ENCODE measurements at regions not wholly inside any gene's neighbourhood (a gene's known extent, or its start where the extent isn't known, plus 50 kb on each side); places are given as distances from the start of the nearest gene placed in this dataset.

DNA sequence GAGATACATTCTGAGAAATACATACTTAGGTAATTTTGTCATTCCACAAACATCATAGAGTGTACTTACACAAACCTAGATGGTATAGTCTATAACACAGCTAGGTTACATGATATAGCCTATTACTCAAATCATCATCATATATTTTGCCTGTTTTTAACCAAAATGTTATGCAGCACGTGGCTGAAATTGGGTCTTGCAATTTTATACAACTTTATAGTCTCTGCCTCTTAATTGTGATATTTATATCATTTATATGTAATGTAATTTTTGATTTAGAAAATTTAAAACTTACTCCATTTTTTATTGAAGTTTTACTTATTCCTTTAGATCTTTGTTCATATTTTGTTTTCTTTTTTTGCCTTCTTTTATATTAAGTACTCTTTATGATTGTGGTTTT, 350.7 kb upstream of the DCN start:
- intact Hi-C loops (cut with micrococcal nuclease; ENCODE audit: unreplicated experiment) (no loop called here), in situ Hi-C loops (cut with HindIII; ENCODE audit: low pct_unique_long_range_greater_than_20kb, low sequenced_read_pairs) (no loop called here)
- ChIA-PET POLR2A (no interaction called here), CTCF (no interaction called here)
- TF ChIP-seq, protein P1, sequence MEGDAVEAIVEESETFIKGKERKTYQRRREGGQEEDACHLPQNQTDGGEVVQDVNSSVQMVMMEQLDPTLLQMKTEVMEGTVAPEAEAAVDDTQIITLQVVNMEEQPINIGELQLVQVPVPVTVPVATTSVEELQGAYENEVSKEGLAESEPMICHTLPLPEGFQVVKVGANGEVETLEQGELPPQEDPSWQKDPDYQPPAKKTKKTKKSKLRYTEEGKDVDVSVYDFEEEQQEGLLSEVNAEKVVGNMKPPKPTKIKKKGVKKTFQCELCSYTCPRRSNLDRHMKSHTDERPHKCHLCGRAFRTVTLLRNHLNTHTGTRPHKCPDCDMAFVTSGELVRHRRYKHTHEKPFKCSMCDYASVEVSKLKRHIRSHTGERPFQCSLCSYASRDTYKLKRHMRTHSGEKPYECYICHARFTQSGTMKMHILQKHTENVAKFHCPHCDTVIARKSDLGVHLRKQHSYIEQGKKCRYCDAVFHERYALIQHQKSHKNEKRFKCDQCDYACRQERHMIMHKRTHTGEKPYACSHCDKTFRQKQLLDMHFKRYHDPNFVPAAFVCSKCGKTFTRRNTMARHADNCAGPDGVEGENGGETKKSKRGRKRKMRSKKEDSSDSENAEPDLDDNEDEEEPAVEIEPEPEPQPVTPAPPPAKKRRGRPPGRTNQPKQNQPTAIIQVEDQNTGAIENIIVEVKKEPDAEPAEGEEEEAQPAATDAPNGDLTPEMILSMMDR (IDR thresholded peaks at IDR 0.05) = no peak
- TF ChIP-seq TCF7L2 (IDR thresholded peaks at IDR 0.05; ENCODE audit: low read depth, low read length) (no peak), POLR2AphosphoS5 (IDR thresholded peaks at IDR 0.05; ENCODE audit: low read depth, low read length) (no peak), SIN3A (IDR thresholded peaks at IDR 0.05; ENCODE audit: borderline replicate concordance, insufficient read depth, low read depth, low read length) (no peak)
- TF ChIP-seq, protein P2, sequence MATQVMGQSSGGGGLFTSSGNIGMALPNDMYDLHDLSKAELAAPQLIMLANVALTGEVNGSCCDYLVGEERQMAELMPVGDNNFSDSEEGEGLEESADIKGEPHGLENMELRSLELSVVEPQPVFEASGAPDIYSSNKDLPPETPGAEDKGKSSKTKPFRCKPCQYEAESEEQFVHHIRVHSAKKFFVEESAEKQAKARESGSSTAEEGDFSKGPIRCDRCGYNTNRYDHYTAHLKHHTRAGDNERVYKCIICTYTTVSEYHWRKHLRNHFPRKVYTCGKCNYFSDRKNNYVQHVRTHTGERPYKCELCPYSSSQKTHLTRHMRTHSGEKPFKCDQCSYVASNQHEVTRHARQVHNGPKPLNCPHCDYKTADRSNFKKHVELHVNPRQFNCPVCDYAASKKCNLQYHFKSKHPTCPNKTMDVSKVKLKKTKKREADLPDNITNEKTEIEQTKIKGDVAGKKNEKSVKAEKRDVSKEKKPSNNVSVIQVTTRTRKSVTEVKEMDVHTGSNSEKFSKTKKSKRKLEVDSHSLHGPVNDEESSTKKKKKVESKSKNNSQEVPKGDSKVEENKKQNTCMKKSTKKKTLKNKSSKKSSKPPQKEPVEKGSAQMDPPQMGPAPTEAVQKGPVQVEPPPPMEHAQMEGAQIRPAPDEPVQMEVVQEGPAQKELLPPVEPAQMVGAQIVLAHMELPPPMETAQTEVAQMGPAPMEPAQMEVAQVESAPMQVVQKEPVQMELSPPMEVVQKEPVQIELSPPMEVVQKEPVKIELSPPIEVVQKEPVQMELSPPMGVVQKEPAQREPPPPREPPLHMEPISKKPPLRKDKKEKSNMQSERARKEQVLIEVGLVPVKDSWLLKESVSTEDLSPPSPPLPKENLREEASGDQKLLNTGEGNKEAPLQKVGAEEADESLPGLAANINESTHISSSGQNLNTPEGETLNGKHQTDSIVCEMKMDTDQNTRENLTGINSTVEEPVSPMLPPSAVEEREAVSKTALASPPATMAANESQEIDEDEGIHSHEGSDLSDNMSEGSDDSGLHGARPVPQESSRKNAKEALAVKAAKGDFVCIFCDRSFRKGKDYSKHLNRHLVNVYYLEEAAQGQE (IDR thresholded peaks at IDR 0.05; ENCODE audit: insufficient read depth in 1 of 2, low read depth in 2 of 2, low read length in 1 of 2) = no peak
- Histone ChIP-seq H3K4me3 (ENCODE audit: low read depth in 2 of 2, low read length in 2 of 2) (no peak overlapping the region), H3K27ac (ENCODE audit: low read length) (no peak overlapping the region), H3K4me1 (ENCODE audit: control insufficient read depth, insufficient read depth, low read length) (no peaks in the 10 kb centered on the region), H3K27me3 (ENCODE audit: control insufficient read depth, insufficient read depth, low read length) (no peaks in the 10 kb centered on the region), H3K36me3 (ENCODE audit: control insufficient read depth, insufficient read depth, low read length) (no peaks in the 10 kb centered on the region), H3K9me3 (ENCODE audit: control insufficient read depth, insufficient read depth, low read depth, low read length) (peaks cover 8% of the 10 kb centered on the region)
- BruUV-seq (replicated peaks) = no TSS peak
- ATAC-seq (no peak), DNase-seq (ENCODE audit: low read depth, low spot score) (no peak)

DNA sequence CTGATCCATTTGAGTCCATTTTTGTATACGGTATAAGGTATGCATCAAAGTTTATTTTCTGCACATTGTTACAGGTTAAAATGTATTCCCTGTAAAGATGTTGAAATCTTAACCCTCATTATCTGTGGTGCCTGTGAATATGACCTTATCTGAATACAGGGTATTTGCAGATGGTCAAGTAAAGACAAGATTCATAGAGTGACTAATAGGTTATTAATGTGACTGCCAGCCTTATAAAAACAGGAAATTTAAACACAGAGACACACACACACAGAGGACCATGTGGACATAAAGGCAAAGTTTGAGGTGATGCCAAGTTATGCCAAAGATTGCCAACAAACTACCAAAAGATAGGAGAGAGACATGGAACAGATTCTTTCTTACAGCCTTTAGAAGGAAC, 347.2 kb upstream of the DCN start:
- ChIA-PET CTCF (no interaction called here), POLR2A (no interaction called here)
- intact Hi-C loops (cut with micrococcal nuclease; ENCODE audit: unreplicated experiment) (no loop called here), in situ Hi-C loops (cut with HindIII; ENCODE audit: low pct_unique_long_range_greater_than_20kb, low sequenced_read_pairs) (no loop called here)
- DNase-seq (ENCODE audit: low read depth, low spot score) (no peak), ATAC-seq (no peak)
- Histone ChIP-seq H3K4me1 (ENCODE audit: control insufficient read depth, insufficient read depth, low read length) (no peaks in the 10 kb centered on the region), H3K9me3 (ENCODE audit: control insufficient read depth, insufficient read depth, low read depth, low read length) (peaks cover 8% of the 10 kb centered on the region), H3K27me3 (ENCODE audit: control insufficient read depth, insufficient read depth, low read length) (no peaks in the 10 kb centered on the region), H3K27ac (ENCODE audit: low read length) (no peak overlapping the region), H3K4me3 (ENCODE audit: low read depth in 2 of 2, low read length in 2 of 2) (no peak overlapping the region), H3K36me3 (ENCODE audit: control insufficient read depth, insufficient read depth, low read length) (no peaks in the 10 kb centered on the region)
- BruUV-seq (replicated peaks) = no TSS peak
- TF ChIP-seq, protein P1 (IDR thresholded peaks at IDR 0.05) = no peak
- TF ChIP-seq, protein P2 (IDR thresholded peaks at IDR 0.05; ENCODE audit: insufficient read depth in 1 of 2, low read depth in 2 of 2, low read length in 1 of 2) = no peak
- TF ChIP-seq TCF7L2 (IDR thresholded peaks at IDR 0.05; ENCODE audit: low read depth, low read length) (no peak), POLR2AphosphoS5 (IDR thresholded peaks at IDR 0.05; ENCODE audit: low read depth, low read length) (no peak), SIN3A (IDR thresholded peaks at IDR 0.05; ENCODE audit: borderline replicate concordance, insufficient read depth, low read depth, low read length) (no peak)
